ENCODE measurements at regions not wholly inside any gene's neighbourhood (a gene's known extent, or its start where the extent isn't known, plus 50 kb on each side); places are given as distances from the start of the nearest gene placed in this dataset.
A peak's percentile ranks its signal among the peaks of the same experiment; 100 is the strongest.

GRCh38 chr2:155815851-155816250 lies 516.7 kb downstream of the NR4A2 start:
- no peaks in the 10 kb centered on the region for H3K4me1 Mint-ChIP-seq (ENCODE audit: unreplicated experiment)
- H3K27me3 Mint-ChIP-seq (ENCODE audit: unreplicated experiment), result no peaks in the 10 kb centered on the region
- H3K4me3 Mint-ChIP-seq (ENCODE audit: unreplicated experiment), result no peak overlapping the region
- DNase-seq (ENCODE audit: low spot score), result peak; percentile 20
- TF ChIP-seq CTCF (IDR thresholded peaks at IDR 0.05; ENCODE audit: unreplicated experiment), result peak; percentile 42
- H3K27ac Mint-ChIP-seq (ENCODE audit: unreplicated experiment), result no peak overlapping the region
- peaks cover 5% of the 10 kb centered on the region for H3K36me3 Mint-ChIP-seq (ENCODE audit: low read depth, unreplicated experiment)
- H3K9me3 Mint-ChIP-seq (ENCODE audit: unreplicated experiment), result peaks cover 4% of the 10 kb centered on the region

DNA sequence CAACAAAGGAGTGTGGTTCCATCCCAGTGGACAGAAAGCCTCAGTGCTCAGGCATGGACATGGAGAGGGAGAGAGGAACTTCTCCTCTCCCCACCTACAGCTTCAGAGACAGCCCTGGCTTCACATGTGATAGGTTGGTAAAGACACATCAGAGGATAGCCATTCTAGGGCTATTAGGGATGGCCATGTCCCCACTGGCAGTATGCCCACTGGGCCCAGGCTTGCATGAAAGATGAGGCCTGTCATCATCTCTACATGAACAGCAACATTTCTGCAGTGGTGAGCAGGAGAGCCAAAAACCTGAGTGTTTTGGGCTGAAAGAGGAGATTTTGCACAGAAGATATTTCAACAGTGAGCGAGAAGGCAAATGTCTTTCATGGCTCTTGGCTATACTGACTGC lies 517.2 kb downstream of the NR4A2 start:
- Mint-ChIP-seq H3K27me3 (ENCODE audit: unreplicated experiment) (no peaks in the 10 kb centered on the region), H3K9me3 (ENCODE audit: unreplicated experiment) (peaks cover 4% of the 10 kb centered on the region), H3K36me3 (ENCODE audit: low read depth, unreplicated experiment) (peaks cover 5% of the 10 kb centered on the region), H3K4me1 (ENCODE audit: unreplicated experiment) (no peaks in the 10 kb centered on the region), H3K4me3 (ENCODE audit: unreplicated experiment) (no peak overlapping the region), H3K27ac (ENCODE audit: unreplicated experiment) (no peak overlapping the region)
- no peak for DNase-seq (ENCODE audit: low spot score)
- no peak for TF ChIP-seq CTCF (IDR thresholded peaks at IDR 0.05; ENCODE audit: unreplicated experiment)

DNA sequence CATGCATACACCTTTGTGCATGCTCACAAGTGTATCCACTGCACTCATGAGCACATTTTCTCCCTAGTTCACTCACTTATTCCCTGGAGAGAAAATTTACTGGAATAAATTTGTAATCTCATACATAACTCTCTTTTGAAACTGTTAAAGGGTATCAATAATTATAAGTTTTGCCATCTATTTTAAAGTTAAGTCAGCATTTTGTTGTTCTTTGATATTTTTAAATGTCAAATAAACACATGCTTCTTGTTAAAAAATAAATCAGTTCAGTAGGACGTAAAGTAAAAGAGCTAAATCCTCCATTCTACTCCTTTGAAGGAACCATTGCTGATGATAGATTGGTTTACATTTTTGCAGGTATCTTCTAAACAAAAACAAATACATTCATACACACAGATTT lies 522.1 kb downstream of the NR4A2 start:
- no peaks in the 10 kb centered on the region for H3K36me3 Mint-ChIP-seq (ENCODE audit: low read depth, unreplicated experiment)
- no peaks in the 10 kb centered on the region for H3K27me3 Mint-ChIP-seq (ENCODE audit: unreplicated experiment)
- H3K4me1 Mint-ChIP-seq (ENCODE audit: unreplicated experiment), result no peaks in the 10 kb centered on the region
- no peak overlapping the region for H3K27ac Mint-ChIP-seq (ENCODE audit: unreplicated experiment)
- no peak for TF ChIP-seq CTCF (IDR thresholded peaks at IDR 0.05; ENCODE audit: unreplicated experiment)
- no peak overlapping the region for H3K4me3 Mint-ChIP-seq (ENCODE audit: unreplicated experiment)
- H3K9me3 Mint-ChIP-seq (ENCODE audit: unreplicated experiment), result no peaks in the 10 kb centered on the region
- DNase-seq (ENCODE audit: low spot score), result no peak

- no peak for DNase-seq (ENCODE audit: low spot score)
- no peaks in the 10 kb centered on the region for H3K9me3 Mint-ChIP-seq (ENCODE audit: unreplicated experiment)
- no peak for TF ChIP-seq CTCF (IDR thresholded peaks at IDR 0.05; ENCODE audit: unreplicated experiment)
- H3K36me3 Mint-ChIP-seq (ENCODE audit: low read depth, unreplicated experiment), result no peaks in the 10 kb centered on the region
- no peak overlapping the region for H3K4me3 Mint-ChIP-seq (ENCODE audit: unreplicated experiment)
- no peaks in the 10 kb centered on the region for H3K27me3 Mint-ChIP-seq (ENCODE audit: unreplicated experiment)
- H3K27ac Mint-ChIP-seq (ENCODE audit: unreplicated experiment), result no peak overlapping the region
- H3K4me1 Mint-ChIP-seq (ENCODE audit: unreplicated experiment), result no peaks in the 10 kb centered on the region
These were observed 529.6 kb downstream of the NR4A2 start for GRCh38 chr2:155802888-155803287.

DNA sequence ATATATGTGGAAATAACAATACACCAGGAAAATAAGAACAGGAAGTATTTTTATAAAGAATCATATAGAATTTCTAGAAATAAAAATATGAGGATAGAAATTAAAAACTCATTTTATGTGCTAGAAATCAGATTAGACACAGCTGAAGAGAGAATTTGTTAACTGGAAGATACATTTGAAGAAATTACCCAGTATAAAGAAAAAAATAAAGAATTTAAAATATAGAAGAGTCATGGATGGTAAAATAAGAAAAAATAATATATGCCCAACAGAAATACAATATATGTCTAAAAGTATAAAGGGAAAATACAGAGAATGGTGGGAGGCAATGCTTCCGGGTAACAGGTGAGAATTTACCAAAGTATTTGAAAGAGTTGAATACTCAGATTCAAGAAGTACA lies 539.9 kb downstream of the NR4A2 start:
- H3K36me3 Mint-ChIP-seq (ENCODE audit: low read depth, unreplicated experiment), result peaks cover 4% of the 10 kb centered on the region
- H3K27me3 Mint-ChIP-seq (ENCODE audit: unreplicated experiment), result peaks cover 1% of the 10 kb centered on the region
- no peak overlapping the region for H3K27ac Mint-ChIP-seq (ENCODE audit: unreplicated experiment)
- no peak overlapping the region for H3K4me3 Mint-ChIP-seq (ENCODE audit: unreplicated experiment)
- DNase-seq (ENCODE audit: low spot score), result no peak
- peaks cover 9% of the 10 kb centered on the region for H3K9me3 Mint-ChIP-seq (ENCODE audit: unreplicated experiment)
- no peaks in the 10 kb centered on the region for H3K4me1 Mint-ChIP-seq (ENCODE audit: unreplicated experiment)
- TF ChIP-seq CTCF (IDR thresholded peaks at IDR 0.05; ENCODE audit: unreplicated experiment), result no peak
